ENCODE measurements at regions not wholly inside any gene's neighbourhood (a gene's known extent, or its start where the extent isn't known, plus 50 kb on each side); places are given as distances from the start of the nearest gene placed in this dataset.

DNA sequence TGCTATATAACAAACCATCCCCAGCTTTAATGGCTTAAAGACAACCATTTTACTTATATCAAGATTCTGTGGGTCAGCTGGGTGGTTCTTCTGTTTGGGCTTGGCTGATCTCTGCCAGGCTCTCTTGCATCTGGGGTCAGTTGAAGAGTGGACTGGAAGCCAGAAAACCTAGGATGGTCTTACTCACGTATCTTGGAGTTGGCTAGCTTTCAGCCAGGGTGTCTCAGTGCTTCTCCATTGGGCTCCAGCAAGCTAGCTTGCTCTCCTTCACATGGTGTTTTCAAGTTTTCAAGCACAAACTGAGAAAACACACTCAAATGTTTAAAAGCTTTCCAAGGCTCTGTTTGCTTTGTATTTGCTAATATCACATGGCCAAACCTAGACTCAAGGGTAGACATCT is 146.8 kb downstream of the PIK3R1 start:
- TF ChIP-seq POLR2A (IDR thresholded peaks at IDR 0.05; ENCODE audit: low read depth, low read length): no peak
- no peak for TF ChIP-seq POLR2AphosphoS5 (IDR thresholded peaks at IDR 0.05; ENCODE audit: low read depth, low read length)
- TF ChIP-seq TAF1 (IDR thresholded peaks at IDR 0.05; ENCODE audit: borderline replicate concordance, low read depth, low read length): no peak

All from GM12892 (cell line).